Stimulated activated CD4-positive, alpha-beta T cell treated with anti-CD3 and anti-CD28 coated beads, Interleukin-4, amount 100 ng/mL, for 24 hours (primary cell): ENCODE measurements at regions not wholly inside any gene's neighbourhood (a gene's known extent, or its start where the extent isn't known, plus 50 kb on each side); places are given as distances from the start of the nearest gene placed in this dataset.

ENCODE experiments used
- DNase-seq: peaks from one replicate; pipeline ENCODE4 v3.0.0-alpha.2; 2020

GRCh38 chr4:13180701-13181100 is 303.4 kb downstream of the RAB28 start:
- DNase-seq = no peak

- no peak for DNase-seq
Observed at GRCh38 chr4:13178621-13179020, 305.5 kb downstream of the RAB28 start.

- DNase-seq = no peak
Observed at GRCh38 chr4:13176741-13177142, 307.4 kb downstream of the RAB28 start.

GRCh38 chr4:13174926-13175325 is 309.2 kb downstream of the RAB28 start:
- no peak for DNase-seq

- no peak for DNase-seq
Observed at GRCh38 chr4:13174001-13174400, 310.1 kb downstream of the RAB28 start.

GRCh38 chr4:13171292-13172057 is 312.7 kb downstream of the RAB28 start:
- DNase-seq = no peak

GRCh38 chr4:13169731-13170525 is 314.2 kb downstream of the RAB28 start:
- DNase-seq = no peak

- no peak for DNase-seq
Observed at GRCh38 chr4:13168326-13168725, 315.8 kb downstream of the RAB28 start.

GRCh38 chr4:13166214-13166613 is 317.9 kb downstream of the RAB28 start:
- no peak for DNase-seq

GRCh38 chr4:13164783-13165331 is 319.3 kb downstream of the RAB28 start:
- DNase-seq = no peak

GRCh38 chr4:13162886-13163285 is 321.3 kb downstream of the RAB28 start:
- no peak for DNase-seq

GRCh38 chr4:13160920-13161319 is 323.2 kb downstream of the RAB28 start:
- DNase-seq = no peak

GRCh38 chr4:13159041-13159620 is 325.0 kb downstream of the RAB28 start:
- DNase-seq = no peak

GRCh38 chr4:13151194-13151593 is 332.9 kb downstream of the RAB28 start:
- no peak for DNase-seq

- DNase-seq = no peak
Observed at GRCh38 chr4:13143222-13144070, 340.7 kb downstream of the RAB28 start.

- DNase-seq = no peak
Observed at GRCh38 chr4:13142726-13143125, 341.4 kb downstream of the RAB28 start.

- DNase-seq = no peak
Observed at GRCh38 chr4:13142191-13142590, 341.9 kb downstream of the RAB28 start.

- no peak for DNase-seq
Observed at GRCh38 chr4:13137390-13137789, 346.8 kb downstream of the RAB28 start.

GRCh38 chr4:13133700-13134099 is 350.4 kb downstream of the RAB28 start:
- DNase-seq = no peak

GRCh38 chr4:13130848-13131247 is 353.3 kb downstream of the RAB28 start:
- no peak for DNase-seq

GRCh38 chr4:13129095-13129494 is 355.0 kb downstream of the RAB28 start:
- no peak for DNase-seq
